MCF 10A (cell line): ENCODE measurements at regions not wholly inside any gene's neighbourhood (a gene's known extent, or its start where the extent isn't known, plus 50 kb on each side); places are given as distances from the start of the nearest gene placed in this dataset.
A peak's percentile ranks its signal among the peaks of the same experiment; 100 is the strongest.

ENCODE experiments used
- BruUV-seq: library from RNA; stranded (reverse); fragments of 400-500 nt; replicated peaks from 2 replicates; lab custom pipeline; 2021; lab: Mats Ljungman, UMichigan
- CTCF ChIA-PET: fragments of 300-600 bp; sonication (Branson Sonifier 250); formaldehyde crosslinking; extraction: SDS; loops from one replicate; lab custom pipeline; 2021; ENCODE audit warnings: antibody characterized with exemption, inconsistent platforms; lab: Yijun Ruan, JAX
- POLR2A ChIA-PET: fragments of 300-600, 350-650 bp; sonication (Branson Sonifier 250); formaldehyde crosslinking; extraction: SDS; loops from one replicate; lab custom pipeline; 2020; ENCODE audit warnings: antibody characterized with exemption, inconsistent platforms; lab: Yijun Ruan, JAX
- DNase-seq: peaks from one replicate; pipeline ENCODE4 v3.0.0-alpha.2; 2018; ENCODE audit not compliant: unreplicated experiment
- H3K27ac Mint-ChIP-seq: one replicate; pipeline ENCODE4 v1.8.0; 2022; ENCODE audit warnings: mild to moderate bottlenecking, low read depth, mixed read lengths; ENCODE audit not compliant: unreplicated experiment
- H3K27me3 Mint-ChIP-seq: one replicate; pipeline ENCODE4 v1.8.0; 2022; ENCODE audit warnings: mixed read lengths; ENCODE audit not compliant: insufficient read depth, unreplicated experiment
- H3K36me3 Mint-ChIP-seq: one replicate; pipeline ENCODE4 v1.8.0; 2022; ENCODE audit warnings: mild to moderate bottlenecking, moderate library complexity, mixed read lengths; ENCODE audit not compliant: insufficient read depth, unreplicated experiment
- H3K4me1 Mint-ChIP-seq: one replicate; pipeline ENCODE4 v1.8.0; 2022; ENCODE audit warnings: mixed read lengths; ENCODE audit not compliant: insufficient read depth, unreplicated experiment
- H3K4me3 Mint-ChIP-seq: one replicate; pipeline ENCODE4 v1.8.0; 2022; ENCODE audit warnings: mild to moderate bottlenecking, moderate library complexity, mixed read lengths; ENCODE audit not compliant: unreplicated experiment
- H3K9me3 Mint-ChIP-seq: one replicate; pipeline ENCODE4 v1.8.0; 2022; ENCODE audit warnings: mixed read lengths; ENCODE audit not compliant: unreplicated experiment
- intact Hi-C: fragments of 100-400 bp; cut with micrococcal nuclease; formaldehyde crosslinking; loops from 2 replicates; pipeline ENCODE4 v1.14.1; 2022
- TF ChIP-seq, protein P1 (sequence below): fragments of 200-600 bp; IDR thresholded peaks from one replicate; pipeline ENCODE4 v1.8.0; 2022; ENCODE audit warnings: antibody characterized with exemption, mild to moderate bottlenecking; ENCODE audit not compliant: unreplicated experiment

DNA sequence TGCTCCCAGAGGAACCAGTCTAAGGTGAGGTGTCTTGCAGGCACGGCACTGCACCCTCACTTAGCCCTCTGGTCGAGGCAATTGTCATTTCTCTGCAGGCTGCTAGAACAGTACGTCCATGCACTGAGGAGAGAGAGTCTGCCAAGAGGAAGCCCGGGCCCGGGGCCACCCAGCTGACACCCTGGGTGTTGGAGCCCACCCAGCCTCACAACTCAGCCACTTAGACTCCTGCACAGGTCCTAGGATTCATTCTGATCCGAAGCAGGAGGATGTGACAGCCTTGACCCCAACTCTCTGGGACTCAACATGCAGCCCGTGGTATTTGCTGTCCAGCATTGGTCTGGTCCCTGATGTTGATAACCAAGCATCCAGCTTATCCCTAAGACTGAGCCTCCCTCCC, 111.9 kb downstream of the ADSS2 start:
- no peak overlapping the region for H3K27ac Mint-ChIP-seq
- no peak for DNase-seq
- ChIA-PET CTCF (interaction anchor here (0.9 to 2.5 kb wide), 2 partner anchors 41 to 64 kb away, joined by 3 to 13 read pairs; no protein-coding TSS in a partner anchor), POLR2A (interaction anchor here (1.8 to 3.4 kb wide), 3 partner anchors 9 to 17 kb away, joined by 6 to 20 read pairs (median 10); no protein-coding TSS in a partner anchor)
- no peaks in the 10 kb centered on the region for H3K36me3 Mint-ChIP-seq
- TF ChIP-seq, protein P1, sequence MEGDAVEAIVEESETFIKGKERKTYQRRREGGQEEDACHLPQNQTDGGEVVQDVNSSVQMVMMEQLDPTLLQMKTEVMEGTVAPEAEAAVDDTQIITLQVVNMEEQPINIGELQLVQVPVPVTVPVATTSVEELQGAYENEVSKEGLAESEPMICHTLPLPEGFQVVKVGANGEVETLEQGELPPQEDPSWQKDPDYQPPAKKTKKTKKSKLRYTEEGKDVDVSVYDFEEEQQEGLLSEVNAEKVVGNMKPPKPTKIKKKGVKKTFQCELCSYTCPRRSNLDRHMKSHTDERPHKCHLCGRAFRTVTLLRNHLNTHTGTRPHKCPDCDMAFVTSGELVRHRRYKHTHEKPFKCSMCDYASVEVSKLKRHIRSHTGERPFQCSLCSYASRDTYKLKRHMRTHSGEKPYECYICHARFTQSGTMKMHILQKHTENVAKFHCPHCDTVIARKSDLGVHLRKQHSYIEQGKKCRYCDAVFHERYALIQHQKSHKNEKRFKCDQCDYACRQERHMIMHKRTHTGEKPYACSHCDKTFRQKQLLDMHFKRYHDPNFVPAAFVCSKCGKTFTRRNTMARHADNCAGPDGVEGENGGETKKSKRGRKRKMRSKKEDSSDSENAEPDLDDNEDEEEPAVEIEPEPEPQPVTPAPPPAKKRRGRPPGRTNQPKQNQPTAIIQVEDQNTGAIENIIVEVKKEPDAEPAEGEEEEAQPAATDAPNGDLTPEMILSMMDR = no peak
- BruUV-seq = no TSS peak
- H3K4me3 Mint-ChIP-seq = no peak overlapping the region
- H3K9me3 Mint-ChIP-seq = no peaks in the 10 kb centered on the region
- H3K27me3 Mint-ChIP-seq = no peaks in the 10 kb centered on the region
- intact Hi-C loops = no loop called here
- peaks cover 9% of the 10 kb centered on the region for H3K4me1 Mint-ChIP-seq

DNA sequence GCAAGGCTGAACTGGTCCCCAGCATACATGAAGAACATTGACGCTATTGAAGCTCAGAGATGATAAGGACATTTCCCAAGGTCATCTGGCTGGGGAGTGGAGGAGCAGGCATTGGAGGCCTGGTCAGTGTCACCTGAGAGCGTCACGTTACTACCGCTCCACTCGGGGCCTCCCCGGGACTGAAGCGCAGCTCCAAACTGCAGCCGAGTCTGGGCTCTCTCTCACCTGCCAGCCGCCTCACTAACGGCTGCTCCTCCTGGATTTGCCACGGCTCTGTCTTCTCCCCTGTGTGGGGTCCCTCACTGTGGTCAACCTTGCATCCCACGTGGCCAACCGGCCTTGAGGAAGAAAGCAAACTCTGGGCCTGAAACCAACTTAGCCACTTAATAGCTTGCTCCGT, 111.3 kb downstream of the ADSS2 start:
- H3K27ac Mint-ChIP-seq = no peak overlapping the region
- no peak overlapping the region for H3K4me3 Mint-ChIP-seq
- no peaks in the 10 kb centered on the region for H3K27me3 Mint-ChIP-seq
- intact Hi-C loops = no loop called here
- H3K9me3 Mint-ChIP-seq = no peaks in the 10 kb centered on the region
- BruUV-seq = no TSS peak
- TF ChIP-seq, protein P1 = no peak
- H3K4me1 Mint-ChIP-seq = peaks cover 9% of the 10 kb centered on the region
- ChIA-PET POLR2A (interaction anchor here (0.7 to 3.4 kb wide), 6 partner anchors 10 to 36 kb away, joined by 3 to 20 read pairs (median 5); no protein-coding TSS in a partner anchor), CTCF (interaction anchor here (0.9 to 2.5 kb wide), 3 partner anchors 10 to 64 kb away, joined by 3 to 13 read pairs (median 4); no protein-coding TSS in a partner anchor)
- H3K36me3 Mint-ChIP-seq = no peaks in the 10 kb centered on the region
- no peak for DNase-seq

DNA sequence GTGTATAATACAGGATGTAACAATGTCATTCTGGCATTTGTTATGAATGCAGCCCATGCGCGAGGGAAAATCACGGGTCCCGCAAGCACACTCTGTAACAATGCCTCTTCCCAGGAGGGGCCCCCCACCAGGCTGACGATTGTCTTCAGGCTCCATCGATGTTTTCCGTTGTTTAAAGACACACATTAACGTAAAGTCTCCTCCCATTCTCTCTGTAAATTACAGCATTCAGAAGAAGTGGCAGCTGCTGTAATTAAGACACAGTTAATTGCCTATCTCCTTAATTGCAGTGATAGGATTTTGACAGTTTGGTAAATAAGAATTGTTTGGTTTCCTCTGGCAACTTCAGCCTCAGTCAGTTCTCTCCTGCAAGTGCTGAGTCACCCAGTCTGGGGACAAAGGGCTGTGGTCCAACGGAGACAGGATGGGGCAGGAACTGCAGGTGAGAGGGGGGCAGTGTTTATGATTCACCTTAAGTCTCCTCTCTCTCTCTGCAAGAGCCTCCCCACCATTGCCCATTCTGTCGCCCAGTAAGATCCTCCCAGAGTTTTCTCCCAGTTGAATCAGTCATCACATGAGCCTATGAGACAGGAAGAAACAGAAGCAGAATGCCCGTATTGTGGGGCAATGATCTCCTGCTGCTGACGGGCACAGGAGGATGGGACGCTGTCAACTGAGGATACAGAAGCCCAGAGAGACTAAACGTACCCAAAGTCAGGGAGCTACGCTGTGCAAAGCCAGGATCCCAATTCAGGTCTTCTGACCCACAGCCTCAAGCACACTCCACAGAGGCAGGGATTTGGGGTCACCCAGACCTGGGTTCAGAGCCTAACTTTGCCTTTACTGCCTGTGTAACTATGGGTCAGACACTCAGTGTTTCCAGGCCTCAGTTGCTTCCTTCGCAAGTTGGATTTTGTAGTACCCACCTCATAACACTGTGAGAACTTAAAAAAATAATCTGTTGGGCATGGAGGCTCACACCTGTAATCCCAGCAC, 110.0 kb downstream of the ADSS2 start:
- BruUV-seq = no TSS peak
- no peaks in the 10 kb centered on the region for H3K36me3 Mint-ChIP-seq
- H3K27ac Mint-ChIP-seq = peak overlapping the region; percentile 76
- no peaks in the 10 kb centered on the region for H3K27me3 Mint-ChIP-seq
- ChIA-PET CTCF (interaction anchor here (0.7 to 2.5 kb wide), 6 partner anchors 11 to 259 kb away, joined by 3 to 13 read pairs (median 4); no protein-coding TSS in a partner anchor), POLR2A (interaction anchor here (0.7 to 3.4 kb wide), 10 partner anchors 9 to 108 kb away, joined by 3 to 20 read pairs (median 4); no protein-coding TSS in a partner anchor)
- H3K4me3 Mint-ChIP-seq = peak overlapping the region; percentile 12
- peaks cover 9% of the 10 kb centered on the region for H3K4me1 Mint-ChIP-seq
- no peaks in the 10 kb centered on the region for H3K9me3 Mint-ChIP-seq
- TF ChIP-seq, protein P1 = no peak
- DNase-seq = peak; percentile 94
- intact Hi-C loops = no loop called here

DNA sequence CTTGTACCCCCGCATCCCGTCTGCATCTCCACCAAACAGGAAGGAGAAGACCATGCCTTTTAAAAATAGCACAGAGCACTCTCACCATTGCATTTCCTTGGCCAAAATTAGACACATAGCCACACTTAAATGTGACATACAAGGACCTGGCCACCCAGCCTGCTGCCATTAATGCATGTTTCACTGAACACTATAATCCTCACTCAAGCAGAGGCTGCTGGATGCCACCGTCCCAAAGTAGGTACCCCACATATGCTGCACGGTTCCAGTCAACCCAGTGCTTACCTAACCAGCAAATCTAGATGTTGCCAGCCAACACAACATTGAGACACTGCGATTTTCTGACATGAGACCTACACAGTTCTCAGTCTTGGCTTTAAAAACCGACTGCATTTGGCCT, 107.7 kb downstream of the ADSS2 start:
- no peaks in the 10 kb centered on the region for H3K9me3 Mint-ChIP-seq
- no peak overlapping the region for H3K4me3 Mint-ChIP-seq
- H3K36me3 Mint-ChIP-seq = no peaks in the 10 kb centered on the region
- H3K27ac Mint-ChIP-seq = no peak overlapping the region
- H3K27me3 Mint-ChIP-seq = no peaks in the 10 kb centered on the region
- POLR2A ChIA-PET = interaction anchor here (1.0 to 1.1 kb wide), 2 partner anchors 14 to 21 kb away, joined by 3 to 4 read pairs; no protein-coding TSS in a partner anchor
- H3K4me1 Mint-ChIP-seq = peaks cover 18% of the 10 kb centered on the region
- CTCF ChIA-PET = interaction anchor here (0.6 to 1.2 kb wide), 6 partner anchors 13 to 1351 kb away, joined by 3 to 5 read pairs (median 4); no protein-coding TSS in a partner anchor
- intact Hi-C loops = no loop called here
- BruUV-seq = no TSS peak
- no peak for DNase-seq
- TF ChIP-seq, protein P1 = no peak
